ENCODE measurements at regions not wholly inside any gene's neighbourhood (a gene's known extent, or its start where the extent isn't known, plus 50 kb on each side); places are given as distances from the start of the nearest gene placed in this dataset.

- Mint-ChIP-seq H3K27me3 (ENCODE audit: insufficient read depth) (no peaks in the 10 kb centered on the region), H3K36me3 (ENCODE audit: low read depth) (no peaks in the 10 kb centered on the region), H3K4me3 (no peak overlapping the region), H3K9me3 (no peaks in the 10 kb centered on the region), H3K27ac (no peak overlapping the region), H3K4me1 (ENCODE audit: low read depth) (no peaks in the 10 kb centered on the region)
- no peak for TF ChIP-seq CTCF (IDR thresholded peaks at IDR 0.05)
- DNase-seq = no peak
Observed at GRCh38 chrX:14386981-14387380, 142.4 kb upstream of the GLRA2 start.

GRCh38 chrX:14380044-14380443 lies 149.3 kb upstream of the GLRA2 start:
- Mint-ChIP-seq H3K27me3 (ENCODE audit: insufficient read depth) (peaks cover 1% of the 10 kb centered on the region; the same call in 1 of the 2 replicates), H3K27ac (no peak overlapping the region), H3K4me1 (ENCODE audit: low read depth) (no peaks in the 10 kb centered on the region), H3K9me3 (no peaks in the 10 kb centered on the region), H3K36me3 (ENCODE audit: low read depth) (no peaks in the 10 kb centered on the region), H3K4me3 (no peak overlapping the region)
- DNase-seq = no peak
- no peak for TF ChIP-seq CTCF (IDR thresholded peaks at IDR 0.05)

GRCh38 chrX:14377427-14377826 lies 151.9 kb upstream of the GLRA2 start:
- Mint-ChIP-seq H3K27ac (no peak overlapping the region), H3K4me3 (no peak overlapping the region), H3K4me1 (ENCODE audit: low read depth) (no peaks in the 10 kb centered on the region), H3K36me3 (ENCODE audit: low read depth) (no peaks in the 10 kb centered on the region), H3K27me3 (ENCODE audit: insufficient read depth) (peaks cover 1% of the 10 kb centered on the region), H3K9me3 (no peaks in the 10 kb centered on the region)
- TF ChIP-seq CTCF (IDR thresholded peaks at IDR 0.05) = no peak
- no peak for DNase-seq

GRCh38 chrX:14363728-14364127 lies 165.6 kb upstream of the GLRA2 start:
- H3K9me3 Mint-ChIP-seq = no peaks in the 10 kb centered on the region
- no peaks in the 10 kb centered on the region; the same call in 1 of the 2 replicates for H3K27me3 Mint-ChIP-seq (ENCODE audit: insufficient read depth)
- no peak for TF ChIP-seq CTCF (IDR thresholded peaks at IDR 0.05)
- H3K4me3 Mint-ChIP-seq = peak overlapping the region; percentile 39; the same call in 1 of the 2 replicates
- no peaks in the 10 kb centered on the region for H3K36me3 Mint-ChIP-seq (ENCODE audit: low read depth)
- no peak for DNase-seq
- peak overlapping the region; percentile 49; the same call in 1 of the 2 replicates for H3K27ac Mint-ChIP-seq
- peaks cover 38% of the 10 kb centered on the region for H3K4me1 Mint-ChIP-seq (ENCODE audit: low read depth)

- Mint-ChIP-seq H3K36me3 (ENCODE audit: low read depth) (no peaks in the 10 kb centered on the region), H3K4me1 (ENCODE audit: low read depth) (peaks cover 41% of the 10 kb centered on the region), H3K27me3 (ENCODE audit: insufficient read depth) (no peaks in the 10 kb centered on the region; the same call in 1 of the 2 replicates), H3K9me3 (no peaks in the 10 kb centered on the region), H3K27ac (peak overlapping the region; percentile 43; the same call in 1 of the 2 replicates), H3K4me3 (no peak overlapping the region)
- no peak for TF ChIP-seq CTCF (IDR thresholded peaks at IDR 0.05)
- peak; percentile 26 for DNase-seq
Observed at GRCh38 chrX:14362721-14363120, 166.6 kb upstream of the GLRA2 start.

- Mint-ChIP-seq H3K36me3 (ENCODE audit: low read depth) (no peaks in the 10 kb centered on the region), H3K27me3 (ENCODE audit: insufficient read depth) (no peaks in the 10 kb centered on the region; the same call in 1 of the 2 replicates), H3K4me1 (ENCODE audit: low read depth) (peaks cover 53% of the 10 kb centered on the region), H3K4me3 (no peak overlapping the region), H3K9me3 (no peaks in the 10 kb centered on the region), H3K27ac (no peak overlapping the region)
- TF ChIP-seq CTCF (IDR thresholded peaks at IDR 0.05) = no peak
- no peak for DNase-seq
Observed at GRCh38 chrX:14361435-14361834, 167.9 kb upstream of the GLRA2 start.
